GM19463 (cell line): ENCODE measurements at regions not wholly inside any gene's neighbourhood (a gene's known extent, or its start where the extent isn't known, plus 50 kb on each side); places are given as distances from the start of the nearest gene placed in this dataset.
A peak's percentile ranks its signal among the peaks of the same experiment; 100 is the strongest.

ENCODE experiments used
- ATAC-seq: cut with Tn5 transposase; IDR thresholded peaks from one replicate; pipeline ENCODE4 v1.9.1; 2021; ENCODE audit warnings: mild to moderate bottlenecking, moderate library complexity; ENCODE audit not compliant: unreplicated experiment

- no peak for ATAC-seq
Observed at GRCh38 chr12:11946161-11946560, 124.6 kb upstream of the BCL2L14 start.

DNA sequence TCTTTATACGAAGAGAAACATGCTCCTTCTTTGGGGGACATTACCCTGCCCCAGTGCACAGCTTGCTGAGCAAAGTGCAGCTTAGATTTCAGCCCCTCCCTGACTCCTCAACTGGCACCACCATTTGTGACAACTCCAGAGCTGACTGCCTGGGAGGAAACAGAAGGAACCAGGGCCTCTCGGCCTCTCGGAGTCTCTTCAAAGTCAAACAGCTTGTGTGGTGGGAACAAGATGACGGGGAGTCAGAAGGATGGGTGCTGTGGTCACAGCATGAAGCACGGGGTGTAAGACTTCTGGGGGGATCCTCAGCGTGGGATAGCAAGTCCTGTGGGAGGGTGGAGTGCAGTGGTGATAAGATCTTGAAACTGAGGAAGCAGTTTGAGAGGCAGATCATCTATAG, 123.5 kb upstream of the BCL2L14 start:
- no peak for ATAC-seq

- no peak for ATAC-seq
Observed at GRCh38 chr12:11949738-11950411, 120.9 kb upstream of the BCL2L14 start.

- no peak for ATAC-seq
Observed at GRCh38 chr12:11951209-11951608, 119.5 kb upstream of the BCL2L14 start.

GRCh38 chr12:11953523-11953922, 117.2 kb upstream of the BCL2L14 start:
- no peak for ATAC-seq

DNA sequence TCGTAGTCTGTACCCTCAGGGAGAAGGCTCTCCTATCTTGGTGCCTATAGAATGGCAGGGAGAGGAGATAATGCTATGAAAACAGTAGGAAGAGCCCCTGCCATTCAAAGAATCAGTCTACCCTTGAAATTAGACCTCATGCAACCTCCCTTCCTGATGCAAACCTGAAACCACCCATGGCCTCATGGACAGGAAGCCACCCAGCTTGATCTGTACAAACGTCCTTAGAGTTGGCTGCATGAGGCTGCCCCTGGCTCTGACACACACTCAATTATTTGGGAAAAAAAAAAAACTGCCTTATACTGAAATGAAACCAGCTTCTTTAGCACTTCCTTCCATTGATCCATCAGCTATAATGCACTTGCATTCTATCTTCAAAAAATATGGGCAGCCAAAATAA, 116.6 kb upstream of the BCL2L14 start:
- no peak for ATAC-seq

DNA sequence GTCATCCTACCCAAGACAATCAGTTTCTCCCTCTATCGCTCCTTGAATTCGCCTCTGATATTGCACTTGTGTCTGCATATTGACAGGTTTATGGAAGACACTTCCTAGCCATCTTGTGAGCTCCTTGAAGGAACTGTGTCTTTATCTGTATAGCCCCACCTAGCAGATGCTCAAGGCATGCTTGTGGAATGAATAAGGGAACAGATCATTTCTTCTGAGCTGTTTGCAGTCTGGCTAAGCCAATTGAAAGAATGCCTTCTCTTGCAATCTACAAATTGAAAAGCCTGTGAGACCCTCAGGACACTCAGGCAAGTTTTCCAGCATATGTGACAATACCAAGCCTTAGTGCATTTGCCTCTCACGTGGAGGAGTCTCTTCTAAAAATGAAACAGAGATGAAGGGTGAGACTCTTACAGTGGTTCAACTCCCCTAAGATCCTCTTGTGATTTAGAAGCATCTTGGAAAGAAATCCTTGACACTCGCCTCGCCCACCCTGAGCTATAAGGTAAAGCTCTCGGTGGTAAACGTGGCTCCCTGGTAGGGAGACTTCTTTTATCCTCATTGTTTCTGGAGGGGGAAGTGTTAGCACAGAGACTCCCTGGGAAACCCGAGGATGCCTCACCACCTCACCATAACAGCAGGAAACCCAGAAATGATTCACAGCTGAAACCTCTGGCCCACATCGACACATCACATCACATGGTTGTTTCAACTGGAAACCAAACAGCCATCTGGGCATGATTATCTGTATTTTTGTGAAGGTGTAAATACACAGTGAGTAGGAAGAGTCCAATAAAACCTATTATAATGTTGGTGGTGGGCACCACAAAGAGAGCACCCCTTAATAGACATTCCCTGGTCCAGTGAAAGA, 112.3 kb upstream of the BCL2L14 start:
- ATAC-seq: no peak

DNA sequence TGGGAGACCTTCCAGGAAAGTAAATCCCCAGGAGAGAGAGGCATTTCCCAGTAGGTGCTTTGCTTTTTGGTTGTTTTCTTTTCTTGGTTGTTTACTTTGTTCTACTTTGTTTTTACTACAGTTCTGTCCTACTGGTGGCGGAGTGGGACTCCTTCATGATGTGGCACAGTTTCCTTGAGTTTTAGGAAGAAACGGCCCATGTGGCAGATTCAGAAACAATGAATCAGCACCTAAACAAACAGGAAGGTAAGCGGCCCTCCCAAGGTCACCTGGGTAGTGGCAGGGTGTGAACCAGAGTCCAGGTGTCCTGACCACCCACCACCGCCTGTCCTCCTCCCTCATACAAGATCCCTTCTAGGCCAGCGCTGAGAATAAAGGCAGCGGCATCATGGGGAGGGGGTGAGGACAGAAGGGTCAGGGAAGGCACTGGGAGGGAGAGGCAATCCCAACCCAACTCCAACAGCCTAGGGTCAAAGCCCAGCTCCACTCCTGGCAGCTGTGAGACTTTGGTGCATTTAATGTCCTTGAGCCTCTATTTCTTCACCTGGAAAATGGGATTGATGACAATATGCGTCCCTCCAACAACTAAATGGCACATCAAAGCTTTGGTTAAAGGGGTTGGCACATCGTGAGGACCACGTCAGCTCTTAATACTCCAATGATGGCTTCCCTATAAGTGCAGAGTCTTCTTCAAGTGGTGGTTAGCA, 111.5 kb upstream of the BCL2L14 start:
- ATAC-seq: no peak

DNA sequence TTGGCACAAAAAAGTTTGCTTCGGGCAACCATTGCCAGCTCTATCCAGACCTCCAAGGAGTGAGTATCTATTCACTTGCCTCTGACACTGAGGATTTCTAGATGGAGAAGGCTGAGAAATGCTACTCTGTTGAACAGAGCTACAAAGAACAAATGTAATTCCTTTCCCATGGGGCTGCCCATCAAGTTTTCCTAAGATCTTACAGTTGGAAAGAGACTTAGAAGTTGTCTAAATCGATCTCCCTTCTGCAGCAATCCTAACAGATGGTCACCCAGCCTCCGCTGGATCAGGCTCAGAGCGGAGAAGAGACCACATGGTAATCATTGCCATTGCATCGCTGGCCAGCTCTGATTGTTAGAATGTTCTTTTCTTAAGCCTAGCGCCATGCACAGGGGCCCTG, 110.1 kb upstream of the BCL2L14 start:
- ATAC-seq: no peak

DNA sequence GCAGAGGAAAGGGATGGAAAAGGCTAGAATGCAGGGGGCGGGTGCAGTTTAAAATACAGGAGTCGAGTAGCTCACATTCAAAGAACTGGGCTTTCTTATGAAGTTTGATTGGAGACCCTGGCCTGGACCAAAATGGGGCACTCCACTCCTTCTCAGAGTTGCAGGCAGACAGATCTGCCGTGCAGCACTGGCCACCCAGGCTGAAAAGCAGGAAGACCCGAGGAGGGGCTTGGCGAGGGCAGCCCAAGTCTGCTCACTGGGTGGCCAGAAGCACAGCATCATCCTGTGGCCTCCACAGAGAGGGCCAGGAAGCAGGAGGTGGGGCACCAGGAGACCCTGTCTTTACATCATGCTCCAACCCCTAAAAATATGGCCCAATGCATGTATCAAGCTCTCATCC, 109.1 kb upstream of the BCL2L14 start:
- ATAC-seq: no peak

GRCh38 chr12:11962860-11963259, 107.9 kb upstream of the BCL2L14 start:
- no peak for ATAC-seq

GRCh38 chr12:11963841-11964471, 106.8 kb upstream of the BCL2L14 start:
- no peak for ATAC-seq

- ATAC-seq: no peak
Observed at GRCh38 chr12:11965258-11965910, 105.4 kb upstream of the BCL2L14 start.

DNA sequence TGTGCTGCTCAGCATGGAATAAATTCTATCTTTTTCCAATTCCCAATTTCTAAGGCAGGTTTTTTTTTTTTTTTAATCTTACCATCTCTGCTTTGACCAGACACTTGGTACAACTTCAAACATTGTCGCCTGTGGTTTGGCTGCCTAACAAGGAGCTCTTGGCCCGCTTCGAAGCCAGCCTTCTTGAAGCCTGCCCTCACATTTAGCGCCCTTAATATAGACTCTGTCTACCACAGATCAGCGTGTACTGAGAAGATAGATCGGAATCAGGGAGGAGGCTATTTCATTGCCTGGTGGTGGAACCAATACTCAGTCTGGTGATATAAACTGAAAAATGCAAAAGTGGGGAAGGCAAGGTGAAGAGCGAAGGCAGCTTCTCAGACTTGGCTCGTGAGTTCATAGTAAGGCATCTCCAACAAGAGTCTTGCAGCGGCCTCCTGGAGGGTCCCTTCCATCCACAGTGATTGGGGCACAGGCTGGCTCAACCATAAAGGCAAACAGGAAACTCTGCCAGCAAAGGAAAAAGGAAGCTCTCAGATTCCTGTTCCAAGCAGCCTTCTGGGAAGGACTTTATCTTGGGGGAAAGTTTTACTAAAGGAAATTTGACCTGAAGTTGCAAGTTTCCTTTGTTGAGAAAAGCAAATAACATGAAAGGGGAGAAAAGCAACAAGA, 103.2 kb upstream of the BCL2L14 start:
- no peak for ATAC-seq

DNA sequence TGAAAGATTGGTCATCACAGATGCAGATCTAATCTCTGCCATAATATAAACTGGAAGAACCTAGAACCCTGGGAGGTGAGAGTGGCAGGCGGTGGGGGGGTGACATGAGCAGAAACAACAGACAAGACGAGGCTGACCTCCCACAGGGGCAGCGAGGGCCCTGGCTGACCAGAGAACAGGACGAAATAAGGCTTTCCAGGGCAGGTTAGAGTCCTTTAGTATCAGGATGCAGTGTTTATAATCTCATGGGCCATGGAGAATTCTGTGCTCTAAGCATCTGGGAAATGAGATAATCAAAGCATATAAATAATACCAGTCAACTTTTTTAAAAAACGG, 102.7 kb upstream of the BCL2L14 start:
- ATAC-seq: no peak

DNA sequence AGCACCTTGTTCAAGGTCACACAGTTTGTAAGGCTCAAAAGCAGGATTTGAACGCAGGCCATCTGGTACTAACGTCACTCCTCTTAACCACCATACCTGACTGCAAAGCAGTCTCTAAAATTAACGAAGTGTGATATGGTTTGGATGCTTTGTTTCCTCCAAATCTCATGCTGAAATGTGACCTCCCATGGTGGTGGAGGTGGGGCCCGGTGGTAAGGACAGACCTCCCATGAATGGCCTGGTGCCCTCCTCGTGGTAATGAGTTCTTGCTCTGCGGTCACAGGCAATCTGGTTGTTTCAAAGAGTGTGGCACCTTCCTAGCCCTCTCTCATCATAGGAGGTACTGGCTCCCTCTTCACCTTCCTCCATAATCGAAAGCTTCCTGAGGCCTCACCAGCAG, 102.2 kb upstream of the BCL2L14 start:
- no peak for ATAC-seq

- ATAC-seq: peak; percentile 88
Observed at GRCh38 chr12:11969437-11970154, 101.1 kb upstream of the BCL2L14 start.

GRCh38 chr12:11970155-11970520, 100.6 kb upstream of the BCL2L14 start:
- no peak for ATAC-seq

DNA sequence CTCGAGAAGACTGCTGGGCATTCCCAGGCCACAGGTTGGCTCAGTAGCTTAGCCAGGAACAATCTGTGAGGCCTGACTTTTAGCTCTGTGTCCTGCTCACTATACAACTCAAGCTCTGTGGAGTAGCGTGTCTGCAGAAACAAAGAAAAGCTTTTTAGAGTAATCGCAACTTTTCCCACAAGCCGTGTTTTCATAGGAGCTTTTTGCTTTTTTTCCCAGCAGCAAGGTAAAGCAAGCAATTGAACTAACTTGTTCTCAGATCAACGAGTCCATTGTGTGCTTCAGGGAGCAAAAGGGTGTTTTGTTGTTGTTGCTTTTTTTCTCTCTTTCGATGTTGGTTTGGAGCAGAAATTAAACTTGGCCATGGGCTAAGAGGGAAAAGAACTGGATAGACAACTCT, 97.3 kb upstream of the BCL2L14 start:
- no peak for ATAC-seq

- no peak for ATAC-seq
Observed at GRCh38 chr12:11976005-11976404, 94.7 kb upstream of the BCL2L14 start.
